ENCODE measurements at regions not wholly inside any gene's neighbourhood (a gene's known extent, or its start where the extent isn't known, plus 50 kb on each side); places are given as distances from the start of the nearest gene placed in this dataset.

- TF ChIP-seq SIN3A (IDR thresholded peaks at IDR 0.05; ENCODE audit: borderline replicate concordance, insufficient read depth, low read depth, low read length), result no peak
- TF ChIP-seq, protein P1, sequence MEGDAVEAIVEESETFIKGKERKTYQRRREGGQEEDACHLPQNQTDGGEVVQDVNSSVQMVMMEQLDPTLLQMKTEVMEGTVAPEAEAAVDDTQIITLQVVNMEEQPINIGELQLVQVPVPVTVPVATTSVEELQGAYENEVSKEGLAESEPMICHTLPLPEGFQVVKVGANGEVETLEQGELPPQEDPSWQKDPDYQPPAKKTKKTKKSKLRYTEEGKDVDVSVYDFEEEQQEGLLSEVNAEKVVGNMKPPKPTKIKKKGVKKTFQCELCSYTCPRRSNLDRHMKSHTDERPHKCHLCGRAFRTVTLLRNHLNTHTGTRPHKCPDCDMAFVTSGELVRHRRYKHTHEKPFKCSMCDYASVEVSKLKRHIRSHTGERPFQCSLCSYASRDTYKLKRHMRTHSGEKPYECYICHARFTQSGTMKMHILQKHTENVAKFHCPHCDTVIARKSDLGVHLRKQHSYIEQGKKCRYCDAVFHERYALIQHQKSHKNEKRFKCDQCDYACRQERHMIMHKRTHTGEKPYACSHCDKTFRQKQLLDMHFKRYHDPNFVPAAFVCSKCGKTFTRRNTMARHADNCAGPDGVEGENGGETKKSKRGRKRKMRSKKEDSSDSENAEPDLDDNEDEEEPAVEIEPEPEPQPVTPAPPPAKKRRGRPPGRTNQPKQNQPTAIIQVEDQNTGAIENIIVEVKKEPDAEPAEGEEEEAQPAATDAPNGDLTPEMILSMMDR (IDR thresholded peaks at IDR 0.05), result no peak
- TF ChIP-seq POLR2AphosphoS5 (IDR thresholded peaks at IDR 0.05; ENCODE audit: low read depth, low read length), result no peak
Measured at GRCh38 chr9:16143947-16144890, 591.4 kb downstream of the CCDC171 start.
